Spinal cord (tissue), 9 donors: ENCODE measurements at regions not wholly inside any gene's neighbourhood (a gene's known extent, or its start where the extent isn't known, plus 50 kb on each side); places are given as distances from the start of the nearest gene placed in this dataset.

ENCODE experiments used
- DNase-seq, 6 donors: peaks; one replicate each; pipeline versions ENCODE4 v3.0.0 to v3.0.0-alpha.2; 2013 to 2015; ENCODE audit warnings: low spot score in 6 of 6, low read depth in 4 of 6
- H3K27ac ChIP-seq: one replicate; pipeline ENCODE4 v1.5.1; 2013; ENCODE audit warnings: low read depth, low read length, control low read depth
- H3K27me3 ChIP-seq: one replicate; pipeline ENCODE4 v1.6.1; 2013; ENCODE audit warnings: low read length; ENCODE audit not compliant: control insufficient read depth, insufficient read depth
- H3K36me3 ChIP-seq: one replicate; pipeline ENCODE4 v1.6.1; 2013; ENCODE audit warnings: low read length; ENCODE audit not compliant: control insufficient read depth, insufficient read depth
- H3K4me1 ChIP-seq: one replicate; pipeline ENCODE4 v1.6.1; 2013; ENCODE audit warnings: low read length; ENCODE audit not compliant: control insufficient read depth, insufficient read depth
- H3K4me3 ChIP-seq: one replicate; pipeline ENCODE4 v1.5.1; 2013; ENCODE audit warnings: low read depth, low read length, control low read depth
- H3K9me3 ChIP-seq: one replicate; pipeline ENCODE4 v1.6.1; 2013; ENCODE audit warnings: low read length; ENCODE audit not compliant: control insufficient read depth, insufficient read depth
- WGBS: methylation state at CpG from one replicate; pipeline ENCODE4 v1.1.5; 2013; ENCODE audit warnings: missing lambda C conversion rate; ENCODE audit not compliant: insufficient coverage; 5-methylcytosine and 5-hydroxymethylcytosine counted together
- donor health status: healthy.

GRCh38 chr1:5664081-5664768, 328.0 kb downstream of the NPHP4 start:
- Histone ChIP-seq H3K4me1 (peaks cover 10% of the 10 kb centered on the region), H3K27me3 (no peaks in the 10 kb centered on the region), H3K9me3 (no peaks in the 10 kb centered on the region), H3K36me3 (no peaks in the 10 kb centered on the region), H3K4me3 (no peak overlapping the region), H3K27ac (no peak overlapping the region)
- DNase-seq: no peak
- WGBS: 72% methylated on average over 9 of the region's 9 CpGs

- H3K27ac ChIP-seq: no peak overlapping the region
- H3K4me1 ChIP-seq: peaks cover 10% of the 10 kb centered on the region
- DNase-seq: no peak
- no peaks in the 10 kb centered on the region for H3K9me3 ChIP-seq
- H3K36me3 ChIP-seq: no peaks in the 10 kb centered on the region
- H3K4me3 ChIP-seq: no peak overlapping the region
- H3K27me3 ChIP-seq: no peaks in the 10 kb centered on the region
- 83% methylated on average over 3 of the region's 5 CpGs for WGBS
Measured at GRCh38 chr1:5662744-5663126, 329.5 kb downstream of the NPHP4 start.

- WGBS: 76% methylated on average over 9 of the region's 9 CpGs
- no peaks in the 10 kb centered on the region for H3K27me3 ChIP-seq
- H3K9me3 ChIP-seq: no peaks in the 10 kb centered on the region
- peaks cover 10% of the 10 kb centered on the region for H3K4me1 ChIP-seq
- no peaks in the 10 kb centered on the region for H3K36me3 ChIP-seq
- DNase-seq: no peak
- no peak overlapping the region for H3K27ac ChIP-seq
- H3K4me3 ChIP-seq: no peak overlapping the region
Measured at GRCh38 chr1:5662086-5662743, 330.0 kb downstream of the NPHP4 start.

GRCh38 chr1:5661196-5662085, 330.8 kb downstream of the NPHP4 start:
- no peaks in the 10 kb centered on the region for H3K27me3 ChIP-seq
- 72% methylated on average over 21 of the region's 24 CpGs for WGBS
- H3K4me1 ChIP-seq: peaks cover 10% of the 10 kb centered on the region
- no peak overlapping the region for H3K4me3 ChIP-seq
- H3K9me3 ChIP-seq: no peaks in the 10 kb centered on the region
- H3K36me3 ChIP-seq: no peaks in the 10 kb centered on the region
- no peak overlapping the region for H3K27ac ChIP-seq
- no peak for DNase-seq

GRCh38 chr1:5660141-5660935, 331.9 kb downstream of the NPHP4 start:
- no peaks in the 10 kb centered on the region for H3K27me3 ChIP-seq
- H3K9me3 ChIP-seq: no peaks in the 10 kb centered on the region
- no peak overlapping the region for H3K27ac ChIP-seq
- peak in 1 of 6 donors; percentile 47 for DNase-seq
- WGBS: 55% methylated on average over 3 of the region's 13 CpGs
- H3K36me3 ChIP-seq: no peaks in the 10 kb centered on the region
- H3K4me1 ChIP-seq: peaks cover 10% of the 10 kb centered on the region
- H3K4me3 ChIP-seq: no peak overlapping the region

GRCh38 chr1:5659606-5660005, 332.6 kb downstream of the NPHP4 start:
- H3K4me1 ChIP-seq: peaks cover 10% of the 10 kb centered on the region
- no peaks in the 10 kb centered on the region for H3K27me3 ChIP-seq
- 85% methylated on average over 2 of the region's 3 CpGs for WGBS
- H3K36me3 ChIP-seq: no peaks in the 10 kb centered on the region
- no peak overlapping the region for H3K27ac ChIP-seq
- no peak for DNase-seq
- H3K9me3 ChIP-seq: peaks cover 2% of the 10 kb centered on the region
- no peak overlapping the region for H3K4me3 ChIP-seq

GRCh38 chr1:5658340-5659316, 333.6 kb downstream of the NPHP4 start:
- peaks cover 2% of the 10 kb centered on the region for H3K9me3 ChIP-seq
- DNase-seq: no peak
- H3K27me3 ChIP-seq: no peaks in the 10 kb centered on the region
- peaks cover 10% of the 10 kb centered on the region for H3K4me1 ChIP-seq
- 77% methylated on average over 12 of the region's 16 CpGs for WGBS
- H3K27ac ChIP-seq: no peak overlapping the region
- H3K4me3 ChIP-seq: no peak overlapping the region
- no peaks in the 10 kb centered on the region for H3K36me3 ChIP-seq

GRCh38 chr1:5651964-5652821, 340.0 kb downstream of the NPHP4 start:
- H3K36me3 ChIP-seq: no peaks in the 10 kb centered on the region
- peaks cover 23% of the 10 kb centered on the region for H3K4me1 ChIP-seq
- 25% methylated on average over 17 of the region's 18 CpGs for WGBS
- peak in 4 of 6 donors; percentile 15 to 67 (median 38) for DNase-seq
- H3K4me3 ChIP-seq: no peak overlapping the region
- no peaks in the 10 kb centered on the region for H3K27me3 ChIP-seq
- peaks cover 2% of the 10 kb centered on the region for H3K9me3 ChIP-seq
- no peak overlapping the region for H3K27ac ChIP-seq
